Heart right ventricle (tissue), 16 donors: ENCODE measurements at regions not wholly inside any gene's neighbourhood (a gene's known extent, or its start where the extent isn't known, plus 50 kb on each side); places are given as distances from the start of the nearest gene placed in this dataset.

Experiments
- ATAC-seq, 8 donors: fragments of 200-7000 bp; cut with Tn5 transposase; one replicate each; pipeline ENCODE4 v1.9.1; 2020; ENCODE audit warnings: mild to moderate bottlenecking in 8 of 8, moderate library complexity in 8 of 8, moderate number of reproducible peaks in 1 of 8
- DNase-seq, 2 donors: peaks; one replicate each; pipeline ENCODE4 v3.0.0-alpha.2; 2020
- H3K27ac ChIP-seq, 10 donors: fragments of 200-600 bp; sonication (generic) in 2 of 10; one replicate each; pipeline versions ENCODE4 v1.5.0 to v1.8.0; 2020 to 2022; ENCODE audit warnings: mild to moderate bottlenecking in 3 of 10
- H3K27me3 ChIP-seq, 7 donors: fragments of 200-600 bp; one replicate each; pipeline ENCODE4 v1.8.0; 2021 to 2022; ENCODE audit warnings: mild to moderate bottlenecking in 2 of 7
- H3K36me3 ChIP-seq, 9 donors: fragments of 200-600 bp; sonication (generic) in 1 of 9; one replicate each; pipeline versions ENCODE4 v1.5.0 to v1.8.0; 2020 to 2022; ENCODE audit warnings: mild to moderate bottlenecking in 2 of 9
- H3K4me1 ChIP-seq, 9 donors: fragments of 200-600 bp; sonication (generic) in 1 of 9; one replicate each; pipeline versions ENCODE4 v1.5.0 to v1.8.0; 2020 to 2022; ENCODE audit warnings: mild to moderate bottlenecking in 4 of 9
- H3K4me3 ChIP-seq, 10 donors: fragments of 200-600 bp; sonication (generic) in 2 of 10; one replicate each; pipeline versions ENCODE4 v1.5.0 to v1.8.0; 2020 to 2022; ENCODE audit warnings: mild to moderate bottlenecking in 7 of 10, moderate library complexity in 2 of 10
- H3K9me3 ChIP-seq, 11 donors: fragments of 200-600 bp in 10 of 11; sonication (generic) in 2 of 11; one replicate each; pipeline versions ENCODE4 v1.5.0 to v1.8.0; 2013 to 2022; ENCODE audit warnings: mild to moderate bottlenecking in 2 of 11, control low read depth in 1 of 11, moderate library complexity in 1 of 11
- CTCF ChIP-seq, 9 donors: fragments of 200-600 bp; sonication (generic) in 2 of 9; IDR thresholded peaks; one replicate each; pipeline versions ENCODE4 v1.5.0 to v1.8.0; 2021 to 2022; ENCODE audit warnings: antibody characterized with exemption in 9 of 9, mild to moderate bottlenecking in 5 of 9, moderate library complexity in 1 of 9
- WGBS, 2 donors: extraction: QIAGEN DNeasy Blood & Tissue Kit; methylation state at CpG; one replicate each; pipeline ENCODE4 v1.1.7; 2013; ENCODE audit warnings: inconsistent platforms in 1 of 2; 5-methylcytosine and 5-hydroxymethylcytosine counted together
- intact Hi-C, 10 donors: fragments of 100-400 bp; cut with DNase I; formaldehyde crosslinking; loops; one replicate each; pipeline versions ENCODE4 v1.11.1 to v1.14.2; 2022
- donor health status: Arrhythmogenic right ventricular cardiomyopathy.
- donor health status: ischemic (EF 13 %, LVEDD 7.1; RV severe dilation, severe dysfunction).
- donor health status: healthy with polysubstance abuse.
- donor health status: DM: no; HTN: yes; CAD: no.
- donor health status: DM: no; HTN: no; CAD: no.
- donor health status: ischemic (EF 25% LVEDD 6.9; RV normal size, moderate dysfunction).
- donor health status: ischemic (EF 25% LVEDD 5.7; RV mildly dilated, moderate dysfunction).
- donor health status: healthy.
- donor health status: DM: yes; HTN: yes; CAD: no.
- donor health status: Ischemic cardiomyopathy.
- donor health status: ischemic (EF 35%, LVEDD 5.7; RV mildly dilated, moderate dysfunction).
- donor health status: nonischemic (EF 11% LVEDD 7.7; RV severe dilation, severe dysfunction).
- donor health status: DM: yes; HTN: yes; CAD: no.
- donor health status: PGD.
- donor health status: ischemic (EF 29% LVEDD 5.4; RV normal size, mild dysfunction).
- donor health status: nonischemic (EF 23%, LVEDD 6.1; RV moderate dilation, normal function).

- Histone ChIP-seq H3K27ac (no peak overlapping the region), H3K9me3 (no peaks in the 10 kb centered on the region), H3K36me3 (no peaks in the 10 kb centered on the region), H3K4me3 (no peak overlapping the region), H3K27me3 (no peaks in the 10 kb centered on the region), H3K4me1 (peaks cover 0 to 19% (median 5%) of the 10 kb centered on the region in 9 donors)
- ATAC-seq (no peak), DNase-seq (no peak)
- no peak for TF ChIP-seq CTCF (IDR thresholded peaks at IDR 0.05)
- intact Hi-C loops = loop anchor here in 1 of 10 donors (10.0 kb wide), 1 partner anchor 94 kb away; no protein-coding TSS in a partner anchor
- WGBS, 2 donors = 94 to 95% methylated on average over 3 of the region's 3 CpGs
These were observed 286.9 kb downstream of the PTEN start for GRCh38 chr10:88150339-88150738.

- no peak for TF ChIP-seq CTCF (IDR thresholded peaks at IDR 0.05)
- 49 to 62% methylated on average over 1 of the region's 1 CpG for WGBS, 2 donors
- ATAC-seq = peak in 5 of 8 donors; percentile 65 to 90 (median 70)
- intact Hi-C loops = loop anchor here in 1 of 10 donors (10.0 kb wide), 1 partner anchor 92 kb away; no protein-coding TSS in a partner anchor
- no peak for DNase-seq
- no peaks in the 10 kb centered on the region for H3K36me3 ChIP-seq
- H3K27ac ChIP-seq = peak overlapping the region in 3 of 10 donors; percentile 46 to 83 (median 54)
- no peaks in the 10 kb centered on the region for H3K9me3 ChIP-seq
- H3K27me3 ChIP-seq = no peaks in the 10 kb centered on the region
- peaks cover 0 to 24% (median 5%) of the 10 kb centered on the region in 9 donors for H3K4me1 ChIP-seq
- no peak overlapping the region for H3K4me3 ChIP-seq
These were observed 289.3 kb downstream of the PTEN start for GRCh38 chr10:88152728-88153133.

GRCh38 chr10:88154596-88155250, 291.3 kb downstream of the PTEN start:
- no peak for DNase-seq
- Histone ChIP-seq H3K36me3 (no peaks in the 10 kb centered on the region), H3K27ac (no peak overlapping the region), H3K4me3 (no peak overlapping the region), H3K9me3 (no peaks in the 10 kb centered on the region), H3K4me1 (peaks cover 0 to 31% (median 8%) of the 10 kb centered on the region in 9 donors), H3K27me3 (no peaks in the 10 kb centered on the region)
- 88 to 89% methylated on average over 6 of the region's 6 CpGs for WGBS, 2 donors
- ATAC-seq = no peak
- no peak for TF ChIP-seq CTCF (IDR thresholded peaks at IDR 0.05)
- intact Hi-C loops = loop anchor here in 1 of 10 donors (5.0 to 10.0 kb wide), 2 partner anchors 90 to 112 kb away; no protein-coding TSS in a partner anchor

DNA sequence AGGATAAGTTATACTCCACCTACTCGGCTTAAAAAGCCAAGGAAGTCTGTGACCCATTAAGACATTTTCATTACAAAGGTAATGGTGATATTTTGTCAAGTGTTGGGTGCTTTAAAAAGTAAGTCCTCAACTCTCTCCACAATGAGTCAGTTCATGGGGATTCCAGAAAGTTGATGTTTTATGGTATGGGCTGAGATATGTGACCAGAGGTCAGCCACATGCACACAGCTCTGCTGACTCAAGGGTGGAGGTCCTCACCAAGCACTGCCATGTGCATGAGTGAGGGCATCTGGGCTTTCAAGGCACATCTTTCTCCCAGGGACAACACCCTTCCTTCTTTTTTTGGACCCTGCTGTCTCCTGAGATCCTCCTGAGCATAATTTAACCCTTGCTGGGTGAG, 292.9 kb downstream of the PTEN start:
- H3K9me3 ChIP-seq = no peaks in the 10 kb centered on the region
- ATAC-seq (no peak), DNase-seq (no peak)
- 100% methylated on average over 1 of the region's 1 CpG for WGBS, 2 donors
- intact Hi-C loops = loop anchor here in 1 of 10 donors (5.0 to 10.0 kb wide), 2 partner anchors 88 to 114 kb away; no protein-coding TSS in a partner anchor
- H3K4me3 ChIP-seq = no peak overlapping the region
- TF ChIP-seq CTCF (IDR thresholded peaks at IDR 0.05) = no peak
- H3K27me3 ChIP-seq = no peaks in the 10 kb centered on the region
- no peaks in the 10 kb centered on the region for H3K36me3 ChIP-seq
- peaks cover 0 to 31% (median 8%) of the 10 kb centered on the region in 9 donors for H3K4me1 ChIP-seq
- no peak overlapping the region for H3K27ac ChIP-seq
